Epidermal melanocyte (primary cell): ENCODE measurements at regions not wholly inside any gene's neighbourhood (a gene's known extent, or its start where the extent isn't known, plus 50 kb on each side); places are given as distances from the start of the nearest gene placed in this dataset.
A peak's percentile ranks its signal among the peaks of the same experiment; 100 is the strongest.
"Not testable (repeated sequence)": the region's sequence is repeated elsewhere in the genome, so short reads cannot be mapped to it uniquely, and the experiment has no call there.

Experiments
- DNase-seq: peaks from one replicate; pipeline ENCODE4 v3.0.0; 2011; ENCODE audit warnings: low spot score; ENCODE audit not compliant: insufficient read length

DNA sequence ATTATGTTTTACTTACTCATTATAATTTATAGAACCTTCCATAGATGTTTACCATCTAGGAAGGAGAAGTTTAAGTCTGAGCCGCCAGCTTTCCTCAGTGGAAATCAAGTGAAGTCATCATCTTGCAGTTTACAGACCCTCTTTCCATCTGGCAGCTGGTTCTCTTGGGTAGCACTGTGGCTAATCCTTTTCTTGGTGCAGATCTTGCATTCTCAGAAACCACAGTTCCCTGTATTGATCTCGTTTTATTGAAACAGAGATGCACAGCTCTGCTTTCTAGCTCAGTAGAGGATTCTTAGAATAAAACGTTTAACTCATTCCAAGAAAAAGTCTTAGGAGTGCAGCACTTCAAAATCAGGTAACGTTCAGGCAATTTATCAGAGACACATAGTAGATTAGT lies 1154.7 kb downstream of the FOXD4L5 start:
- DNase-seq = not testable (repeated sequence)

DNA sequence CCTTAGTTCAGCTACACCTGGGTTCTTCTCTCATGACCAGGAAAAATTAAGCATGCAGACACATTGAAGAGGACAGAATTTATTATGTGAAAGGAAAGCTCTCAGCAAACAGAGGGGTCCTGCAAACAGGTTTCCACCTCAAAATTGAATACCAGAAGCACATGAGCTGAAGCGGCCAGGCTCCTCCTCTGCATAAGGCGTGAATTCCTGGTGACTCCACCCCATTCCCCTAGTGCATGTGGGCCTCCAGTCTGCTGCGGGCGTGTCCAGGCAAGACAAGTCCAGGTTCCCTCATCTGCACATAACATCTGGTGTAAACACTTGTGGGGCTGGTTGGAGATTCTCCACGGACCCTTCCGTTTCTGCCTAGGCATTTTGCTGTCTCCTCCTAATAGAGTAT lies 1156.4 kb downstream of the FOXD4L5 start:
- no peak for DNase-seq

DNA sequence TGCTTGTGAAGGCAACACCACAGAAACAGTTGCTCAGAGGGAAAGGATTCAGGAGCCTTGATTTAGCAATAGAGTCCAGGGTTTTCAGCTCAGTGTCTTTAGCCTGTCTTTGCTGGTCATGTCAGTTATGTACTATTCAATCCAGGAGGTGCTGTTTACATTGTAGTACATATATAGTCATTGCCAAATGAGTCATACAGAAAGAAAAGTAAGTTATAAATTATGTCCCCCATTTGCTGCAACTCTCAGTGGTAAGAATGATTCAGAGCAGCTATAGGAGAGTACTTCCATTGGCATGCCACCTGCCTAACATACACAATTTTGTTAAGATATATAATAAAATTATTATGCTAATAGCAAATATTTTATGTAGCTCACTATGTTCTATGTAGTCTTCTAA lies 1163.4 kb downstream of the FOXD4L5 start:
- not testable (repeated sequence) for DNase-seq

DNA sequence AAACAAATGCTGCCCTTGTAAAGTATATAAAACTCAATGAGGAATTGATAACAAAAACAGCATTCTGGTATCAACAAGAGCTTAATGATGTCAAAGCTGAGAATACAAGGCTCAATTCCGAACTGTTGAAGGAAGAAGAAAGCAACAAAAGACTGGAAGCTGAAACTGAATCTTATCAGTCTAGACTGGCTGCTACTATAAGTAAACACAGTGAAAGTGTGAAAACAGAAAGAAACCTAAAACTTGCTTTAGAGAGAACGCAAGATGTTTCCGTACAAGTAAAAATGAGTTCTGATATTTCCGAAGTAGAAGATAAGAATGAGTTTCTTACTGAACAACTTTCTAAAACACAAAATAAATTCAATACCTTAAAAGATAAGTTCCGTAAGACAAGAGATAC lies 1167.7 kb downstream of the FOXD4L5 start:
- not testable (repeated sequence) for DNase-seq

DNA sequence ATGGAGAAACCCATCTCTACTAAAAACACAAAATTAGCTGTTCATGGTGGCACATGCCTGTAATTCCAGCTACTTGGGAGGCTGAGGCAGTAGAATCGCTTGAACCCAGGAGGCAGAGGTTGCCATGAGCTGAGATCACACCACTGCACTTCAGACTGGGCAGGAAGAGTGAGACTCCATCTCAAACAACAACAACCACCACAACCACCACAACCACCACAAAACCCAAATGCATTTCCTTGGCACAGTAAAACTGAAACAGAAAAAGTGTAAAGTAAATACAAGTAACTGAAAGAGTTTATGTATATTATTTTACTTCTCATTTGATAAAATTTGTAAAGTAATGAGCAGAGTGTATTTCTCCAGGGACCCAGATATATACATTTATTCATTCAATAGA lies 1177.1 kb downstream of the FOXD4L5 start:
- DNase-seq = not testable (repeated sequence)

DNA sequence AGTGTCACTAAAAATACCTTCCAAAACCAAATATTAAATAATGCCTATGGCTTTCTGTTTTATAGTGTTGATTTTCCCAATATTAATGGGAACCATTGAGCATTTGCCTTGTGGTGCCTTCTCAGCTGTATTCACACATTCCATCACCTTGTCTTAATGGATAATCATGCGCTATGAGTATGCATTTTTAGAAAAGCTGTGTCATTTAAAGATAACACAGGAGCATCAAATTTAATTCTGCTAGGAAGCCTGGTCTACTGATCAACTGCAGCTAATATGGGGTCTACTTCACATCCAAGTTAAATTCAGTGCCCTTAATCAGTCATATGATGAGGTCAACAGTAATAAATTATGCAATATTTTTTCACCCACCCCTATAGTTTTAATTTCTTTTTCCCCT lies 1177.8 kb downstream of the FOXD4L5 start:
- not testable (repeated sequence) for DNase-seq

DNA sequence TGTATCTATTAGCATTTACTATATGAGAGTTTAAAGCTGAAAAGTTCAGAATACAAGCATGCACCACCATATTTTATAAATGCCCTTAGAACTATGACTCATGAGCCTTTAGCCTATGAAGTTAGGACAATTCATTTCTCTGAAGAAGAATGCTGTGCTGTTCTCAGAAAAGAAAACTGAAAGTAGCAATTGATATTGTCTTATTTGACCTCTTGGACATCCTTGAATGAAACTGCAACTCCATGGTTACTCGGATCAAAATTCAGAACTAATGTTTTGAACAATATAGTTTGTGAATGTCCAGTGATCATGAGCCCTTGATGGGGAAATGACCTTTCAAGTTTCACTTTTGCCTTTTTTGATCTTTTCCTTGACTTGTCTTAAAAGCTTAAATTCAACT lies 1179.8 kb downstream of the FOXD4L5 start:
- DNase-seq = not testable (repeated sequence)

DNA sequence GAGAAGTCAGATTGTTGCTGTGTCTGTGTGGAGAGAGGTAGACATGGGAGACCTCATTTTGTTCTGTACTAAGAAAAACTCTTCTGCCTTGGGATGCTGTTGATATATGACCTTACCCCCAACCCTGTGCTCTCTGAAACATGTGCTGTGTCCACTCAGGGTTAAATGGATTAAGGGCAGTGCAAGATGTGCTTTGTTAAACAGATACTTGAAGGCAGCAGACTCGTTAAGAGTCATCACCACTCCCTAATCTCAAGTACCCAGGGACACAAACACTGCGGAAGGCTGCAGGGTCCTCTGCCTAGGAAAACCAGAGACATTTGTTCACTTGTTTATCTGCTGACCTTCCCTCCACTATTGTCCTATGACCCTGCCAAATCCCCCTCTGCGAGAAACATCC lies 1183.5 kb downstream of the FOXD4L5 start:
- DNase-seq = not testable (repeated sequence)

DNA sequence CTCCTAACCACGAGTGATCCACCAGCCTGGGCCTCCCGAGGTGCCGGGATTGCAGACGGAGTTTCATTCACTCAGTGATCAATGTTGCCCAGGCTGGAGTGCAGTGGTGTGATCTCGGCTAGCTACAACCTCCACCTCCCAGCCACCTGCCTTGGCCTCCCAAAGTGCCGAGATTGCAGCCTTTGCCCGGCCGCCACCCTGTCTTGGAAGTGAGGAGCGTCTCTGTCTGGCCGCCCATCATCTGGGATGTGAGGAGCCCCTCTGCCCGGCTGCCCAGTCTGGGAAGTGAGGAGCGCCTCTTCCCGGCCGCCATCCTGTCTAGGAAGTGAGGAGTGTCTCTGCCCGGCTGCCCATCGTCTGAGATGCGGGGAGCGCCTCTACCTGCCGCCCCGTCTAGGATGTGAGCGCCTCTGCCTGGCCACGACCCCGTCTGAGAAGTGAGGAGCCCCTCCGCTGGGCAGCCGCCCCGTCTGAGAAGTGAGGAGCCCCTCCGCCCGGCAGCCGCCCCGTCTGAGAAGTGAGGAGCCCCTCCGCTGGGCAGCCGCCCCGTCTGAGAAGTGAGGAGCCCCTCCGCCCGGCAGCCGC lies 1184.3 kb downstream of the FOXD4L5 start:
- DNase-seq = not testable (repeated sequence)

DNA sequence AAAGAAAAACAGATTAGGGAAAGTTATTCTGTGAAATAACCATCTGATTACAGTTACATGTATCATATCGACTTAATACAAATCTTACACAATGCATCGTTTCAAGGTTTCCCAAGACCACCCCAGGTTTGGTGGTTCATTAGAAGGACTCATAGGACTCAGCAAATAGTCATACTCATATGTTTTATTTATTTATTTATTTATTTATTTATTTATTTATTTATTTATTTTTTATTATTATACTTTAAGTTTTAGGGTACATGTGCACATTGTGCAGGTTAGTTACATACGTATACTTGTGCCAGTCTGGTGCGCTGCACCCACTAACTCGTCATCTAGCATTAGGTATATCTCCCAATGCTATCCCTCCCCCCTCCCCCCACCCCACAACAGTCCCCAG lies 1199.0 kb downstream of the FOXD4L5 start:
- not testable (repeated sequence) for DNase-seq

DNA sequence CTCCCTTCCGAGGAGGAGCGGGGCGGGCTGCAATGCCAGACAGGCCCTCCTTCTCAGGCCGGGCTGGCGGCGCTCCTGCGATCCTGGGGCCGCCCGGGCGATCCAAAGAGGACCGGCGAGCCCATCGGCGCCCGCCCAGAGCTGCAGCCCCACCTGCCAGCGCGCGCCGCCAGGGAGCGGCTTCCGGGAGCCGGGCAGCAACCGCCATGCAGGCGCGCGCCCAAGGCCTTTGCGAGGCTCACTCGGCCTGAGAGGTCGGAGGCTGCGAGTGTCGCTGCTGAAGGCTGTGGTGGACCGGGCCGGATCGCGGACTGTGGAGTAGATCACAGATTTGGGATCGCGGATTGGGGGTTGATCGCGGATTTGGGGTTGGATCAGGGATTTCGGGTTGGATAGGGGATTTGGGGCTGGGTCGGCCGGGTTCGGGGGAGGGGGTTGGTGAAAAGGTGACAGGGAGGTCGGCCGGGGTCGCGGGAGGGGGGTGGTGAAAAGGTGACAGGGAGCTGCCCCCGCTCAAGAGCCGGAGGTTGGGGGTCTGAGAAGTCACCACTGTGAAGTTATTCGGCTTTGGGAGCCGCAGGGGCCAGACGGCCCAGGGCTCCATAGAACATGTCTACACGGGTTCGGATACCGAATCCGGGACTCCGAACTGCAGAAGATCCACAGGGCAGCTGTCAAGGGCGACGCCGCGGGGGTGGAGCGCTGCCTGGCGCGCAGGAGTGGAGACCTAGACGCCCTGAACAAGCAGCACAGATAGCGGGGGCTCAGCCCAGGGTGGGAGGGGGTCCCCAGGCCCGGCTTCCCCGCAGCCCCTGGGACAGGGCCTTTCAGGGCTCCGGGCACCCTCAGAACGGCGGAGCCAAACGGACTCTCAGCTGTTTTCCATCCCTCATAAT lies 1213.4 kb downstream of the FOXD4L5 start:
- not testable (repeated sequence) for DNase-seq

DNA sequence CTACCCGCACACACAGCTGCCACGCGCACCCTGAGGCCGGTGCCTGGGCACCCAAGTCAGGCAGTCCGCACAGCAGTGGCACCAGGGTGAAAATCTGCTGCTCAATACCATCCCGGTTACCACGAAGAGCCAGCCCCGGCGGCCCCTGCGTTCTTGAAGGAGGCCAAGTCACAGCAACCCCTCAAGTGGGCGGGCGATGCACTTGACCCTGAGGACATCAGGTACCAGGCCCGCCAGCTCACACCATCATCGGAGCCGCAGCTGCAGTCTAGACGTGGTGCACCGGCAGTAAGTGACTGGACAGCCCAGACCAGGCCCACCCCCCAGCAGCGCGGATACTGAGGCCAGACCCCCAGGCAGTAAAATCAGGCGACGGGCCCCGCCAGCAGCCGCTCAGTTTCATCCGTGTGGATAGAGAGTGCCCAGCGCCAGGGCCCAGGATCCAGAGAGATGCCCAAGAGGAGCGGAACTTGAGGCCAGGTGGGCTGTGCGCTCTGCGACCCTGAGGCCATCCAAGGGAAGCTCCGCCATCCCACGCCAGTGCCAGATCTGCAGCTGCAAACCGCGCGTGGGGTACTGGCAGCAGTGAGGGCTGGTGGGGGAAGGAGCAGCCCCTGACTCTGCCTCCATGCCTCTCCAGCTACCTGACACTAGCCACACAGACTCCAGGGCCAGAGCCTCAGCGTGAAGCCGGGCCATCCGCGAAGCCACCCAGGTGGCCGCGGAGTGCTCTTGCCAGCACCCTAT lies 1214.2 kb downstream of the FOXD4L5 start:
- DNase-seq = not testable (repeated sequence)

DNA sequence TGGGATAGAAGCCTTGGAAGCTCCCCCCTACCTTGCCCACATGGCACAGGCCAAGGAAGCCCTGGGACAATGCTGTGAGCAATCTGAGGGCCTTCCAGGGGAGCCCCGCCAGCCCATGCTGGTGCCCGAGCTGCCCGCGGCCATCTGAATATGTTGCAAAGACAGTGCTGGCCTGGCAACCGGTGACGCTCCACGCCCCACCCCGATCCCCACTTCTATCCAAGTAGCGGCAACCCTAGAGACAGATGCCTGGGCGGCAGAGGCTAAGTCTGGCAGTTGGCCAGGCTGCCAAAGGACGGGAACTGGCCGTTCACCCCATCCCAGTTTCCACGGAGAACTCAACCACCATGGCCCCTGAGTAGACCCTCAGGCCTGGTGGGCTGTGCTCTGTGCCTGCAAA lies 1214.9 kb downstream of the FOXD4L5 start:
- DNase-seq = not testable (repeated sequence)

DNA sequence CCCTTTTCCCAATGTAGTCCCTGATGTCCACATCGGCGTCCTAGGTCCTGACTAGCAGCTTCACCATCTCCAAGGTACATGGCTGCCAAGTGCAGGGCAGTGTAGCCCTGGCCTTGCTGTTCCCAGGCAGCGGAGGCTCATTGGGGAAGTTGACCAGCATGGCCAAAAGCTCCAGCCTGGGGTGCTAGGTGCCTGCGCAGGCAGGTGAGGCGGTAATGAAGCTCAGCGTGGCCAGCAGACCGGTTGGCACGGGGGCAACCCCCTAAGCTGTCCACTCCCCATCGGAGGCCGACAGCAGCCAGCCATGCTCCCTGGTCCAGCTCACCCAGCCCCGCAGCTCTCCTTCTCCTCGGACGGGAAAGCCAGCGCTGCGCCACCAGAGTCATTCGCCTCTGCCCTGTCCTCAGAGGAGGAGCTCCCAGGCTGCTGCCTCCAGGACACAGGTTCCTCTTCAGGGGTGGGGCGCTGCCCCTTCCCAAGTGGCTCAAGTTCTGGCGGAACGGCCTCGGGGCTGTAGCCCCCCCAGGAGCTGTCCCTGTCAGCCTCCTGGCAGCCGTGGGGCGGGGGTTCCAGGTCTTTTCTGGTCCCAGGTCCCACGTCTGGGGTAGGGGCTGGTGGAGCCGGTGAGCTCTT lies 1218.2 kb downstream of the FOXD4L5 start:
- DNase-seq = no peak

DNA sequence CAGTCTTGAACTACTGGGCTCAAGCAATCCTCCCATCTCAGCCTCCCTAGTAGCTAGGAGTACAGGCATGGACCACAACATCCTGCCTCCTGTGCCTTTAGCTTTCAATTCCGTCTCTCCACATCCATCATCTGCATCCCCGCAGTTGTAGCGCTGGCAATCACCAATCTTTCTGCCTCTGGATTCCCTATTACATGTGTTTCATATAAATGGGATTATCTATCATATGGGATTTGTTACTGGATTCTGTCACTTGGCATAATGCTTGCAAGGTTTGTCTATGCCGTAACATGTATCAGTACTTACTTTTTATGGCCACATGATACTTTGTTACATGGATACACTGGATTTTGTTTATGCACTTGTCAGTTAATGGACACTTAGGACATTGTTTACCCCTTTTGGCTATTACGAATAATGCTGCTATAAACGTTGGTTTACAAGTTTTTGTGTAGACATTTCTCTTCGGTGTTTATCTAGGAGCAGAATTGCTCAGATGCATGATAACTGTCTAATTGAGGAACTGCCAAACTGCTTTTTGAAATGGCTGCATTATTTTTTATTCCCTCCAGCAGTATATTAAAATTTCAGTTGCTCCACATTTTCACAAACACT lies 1223.9 kb downstream of the FOXD4L5 start:
- DNase-seq = no peak

DNA sequence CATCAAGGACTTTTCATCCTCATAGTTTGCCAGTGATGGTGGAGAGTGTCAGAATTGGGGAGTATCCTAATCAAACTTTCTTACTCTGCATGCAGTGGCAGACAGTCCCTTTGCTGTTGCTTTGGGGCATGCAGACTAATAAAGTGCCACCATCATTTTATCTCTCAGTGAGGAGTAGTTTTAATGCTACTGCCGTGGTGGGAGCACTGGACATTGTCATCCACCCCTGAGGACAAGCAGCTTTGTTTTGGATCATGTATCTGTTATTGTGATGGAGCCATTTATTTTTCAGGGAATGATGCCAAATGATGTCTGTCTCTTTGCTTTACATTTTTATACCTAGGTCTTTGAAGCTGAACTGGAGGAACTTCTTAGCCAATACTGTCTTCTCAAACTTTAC lies 1226.9 kb downstream of the FOXD4L5 start:
- DNase-seq = not testable (repeated sequence)

DNA sequence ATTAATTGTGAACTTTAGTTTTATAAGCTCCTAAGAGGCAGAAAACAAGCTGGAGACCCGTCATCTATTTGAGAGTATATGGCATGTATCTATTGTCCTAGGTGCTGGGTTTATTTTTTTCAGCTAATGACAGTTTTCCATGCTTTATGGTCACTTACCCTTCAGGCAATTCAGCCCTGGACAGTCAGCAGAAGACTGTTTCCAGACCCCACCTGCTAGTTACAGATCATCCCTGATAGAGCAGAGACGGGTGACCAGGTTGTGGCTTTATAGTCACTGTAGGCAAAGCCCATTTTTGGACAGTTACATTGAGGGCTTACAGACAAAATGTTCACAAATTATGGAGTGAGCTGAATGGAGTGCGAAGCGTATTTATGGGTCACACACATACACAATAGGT lies 1227.5 kb downstream of the FOXD4L5 start:
- DNase-seq = no peak

DNA sequence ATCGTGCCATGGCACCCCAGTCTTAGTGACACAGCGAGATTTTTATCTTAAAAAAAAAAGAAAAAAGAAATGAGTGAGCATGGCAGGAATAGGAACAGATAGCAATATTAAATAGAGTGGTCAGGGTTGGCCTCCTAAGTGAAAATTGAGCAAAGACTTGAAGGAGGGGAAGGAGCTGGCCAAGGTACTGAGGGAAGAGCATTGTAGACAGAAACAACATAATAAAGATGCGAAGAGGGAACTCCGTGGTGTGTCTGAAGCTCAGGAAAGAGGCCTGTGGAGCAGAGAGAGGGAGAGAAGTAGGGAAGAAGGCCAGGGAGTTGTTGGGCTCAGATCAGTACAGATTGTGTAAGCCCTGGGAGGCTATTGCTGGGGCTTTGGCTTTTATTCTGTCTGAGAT lies 1256.1 kb downstream of the FOXD4L5 start:
- not testable (repeated sequence) for DNase-seq

DNA sequence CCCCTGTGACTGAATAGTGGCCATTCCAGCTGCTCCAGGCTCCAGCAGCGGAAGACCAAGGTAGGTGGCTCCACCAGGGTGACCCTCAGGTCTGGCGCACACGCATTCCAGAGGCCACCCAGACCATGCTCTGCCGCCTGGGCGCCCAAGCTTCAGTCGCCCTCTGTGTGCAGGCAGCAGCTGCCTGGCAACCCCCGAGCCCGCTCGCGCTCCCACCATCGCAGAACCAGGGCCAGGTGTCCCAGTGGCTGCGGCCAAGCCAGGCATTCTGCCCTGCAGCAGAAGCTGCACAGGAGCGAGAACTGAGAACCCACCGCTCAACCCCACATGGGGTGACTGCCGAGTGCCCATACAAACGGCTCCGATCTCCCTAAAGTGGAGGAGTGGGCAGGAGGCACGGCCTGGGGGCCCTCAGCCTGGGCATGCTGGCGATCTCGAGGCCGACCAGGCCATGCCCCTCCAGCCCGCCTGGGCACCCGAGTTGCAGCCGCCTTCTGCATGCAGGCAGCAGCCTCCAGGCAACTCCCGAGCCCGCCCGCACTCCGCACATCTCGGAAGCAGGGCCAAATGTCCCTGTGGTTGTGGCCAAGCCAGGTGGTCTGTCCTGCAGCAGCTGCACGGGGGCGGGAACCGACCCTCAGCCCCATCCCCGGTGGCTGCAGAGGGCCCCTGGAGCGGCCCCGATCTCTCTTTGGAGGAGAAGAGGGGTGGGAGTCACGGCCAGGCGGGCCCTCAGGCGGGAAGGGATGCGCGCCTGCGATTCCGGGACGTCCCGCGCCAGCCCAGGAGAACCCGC lies 1264.1 kb downstream of the FOXD4L5 start:
- peak; percentile 3 for DNase-seq

DNA sequence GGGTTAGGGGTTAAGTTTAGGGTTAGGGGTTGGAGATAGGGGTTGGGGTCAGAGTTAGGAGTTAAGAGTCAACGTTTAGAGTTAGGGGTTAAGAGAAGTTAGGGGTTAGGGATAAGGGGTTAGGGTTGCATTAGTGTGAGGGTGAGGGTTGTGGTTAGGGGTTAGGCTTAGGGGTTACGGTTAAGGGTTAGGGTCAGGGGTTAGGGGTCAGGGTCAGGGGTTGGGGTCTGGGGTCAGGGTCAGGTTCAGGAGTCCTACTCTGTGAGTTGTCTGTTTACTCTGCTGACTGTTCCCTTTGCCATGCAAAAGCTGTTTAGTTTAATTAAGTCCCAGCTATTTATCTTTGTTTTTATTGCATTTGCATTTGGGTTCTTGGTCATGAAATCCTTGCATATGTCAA lies 1267.3 kb downstream of the FOXD4L5 start:
- DNase-seq = not testable (repeated sequence)
